Testis (tissue), 2 donors: ENCODE measurements at regions not wholly inside any gene's neighbourhood (a gene's known extent, or its start where the extent isn't known, plus 50 kb on each side); places are given as distances from the start of the nearest gene placed in this dataset.

ENCODE experiments used
- DNase-seq: peaks from one replicate; pipeline ENCODE4 v3.0.0-alpha.2; 2019
- H3K27ac ChIP-seq, 2 donors: fragments of 200-600 bp; sonication (generic); one replicate each; pipeline ENCODE4 v1.5.1; 2019
- H3K27me3 ChIP-seq: fragments of 200-600 bp; sonication (generic); one replicate; pipeline ENCODE4 v1.5.1; 2019
- H3K36me3 ChIP-seq: fragments of 200-600 bp; sonication (generic); one replicate; pipeline ENCODE4 v1.5.1; 2017; ENCODE audit warnings: low read depth; ENCODE audit errors: missing control alignments
- H3K4me1 ChIP-seq: fragments of 200-600 bp; sonication (generic); one replicate; pipeline ENCODE4 v1.5.1; 2019
- H3K4me3 ChIP-seq, 2 donors: fragments of 200-600 bp; sonication (generic); one replicate each; pipeline ENCODE4 v1.5.1; 2017 to 2019
- H3K9me3 ChIP-seq: fragments of 200-600 bp; sonication (generic); one replicate; pipeline ENCODE4 v1.5.1; 2017
- CTCF ChIP-seq, 3 experiments: fragments of 450-650 bp in 2 of 3; fragments of 200-600 bp in 1 of 3; sonication (generic) in 1 of 3; IDR thresholded peaks; one replicate each; pipeline ENCODE4 v1.5.1; 2016 to 2019; ENCODE audit warnings: antibody characterized with exemption in 3 of 3, mild to moderate bottlenecking in 2 of 3, moderate library complexity in 1 of 3
- POLR2A ChIP-seq: fragments of 450-650 bp; IDR thresholded peaks from one replicate; pipeline ENCODE4 v1.6.1; 2017; ENCODE audit warnings: antibody characterized with exemption, mild to moderate bottlenecking, moderate library complexity
- WGBS, 2 donors: methylation state at CpG; one replicate each; pipeline ENCODE4 v1.1.5; 2018; 5-methylcytosine and 5-hydroxymethylcytosine counted together
- intact Hi-C: fragments of 100-400 bp; cut with DNase I; formaldehyde crosslinking; loops from one replicate; pipeline ENCODE4 v1.15.1; 2023; ENCODE audit warnings: low total_unique reads

DNA sequence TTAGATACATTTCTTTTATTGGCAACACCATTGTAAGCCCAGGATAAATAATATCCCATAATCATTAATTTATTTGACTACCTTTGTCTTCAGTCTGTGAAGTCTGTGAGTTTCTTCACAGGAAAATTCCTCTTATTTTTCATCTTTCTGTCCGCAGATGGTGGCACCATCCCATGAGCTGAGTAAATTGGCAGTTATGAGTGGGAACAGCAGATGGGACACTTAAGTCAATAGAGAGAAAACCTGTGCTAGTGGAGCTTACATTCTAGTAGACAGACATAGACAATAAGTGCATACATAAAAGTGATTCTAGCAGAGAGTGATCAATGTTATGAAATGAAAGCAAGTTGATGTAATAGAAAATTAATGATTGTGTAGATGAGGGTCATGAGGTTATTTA, 638.2 kb upstream of the MIR17HG start:
- no peak for TF ChIP-seq POLR2A
- no peak for TF ChIP-seq CTCF (IDR thresholded peaks at IDR 0.05)
- Histone ChIP-seq H3K27me3 (no peaks in the 10 kb centered on the region), H3K4me1 (no peaks in the 10 kb centered on the region), H3K9me3 (no peaks in the 10 kb centered on the region), H3K36me3 (no peaks in the 10 kb centered on the region), H3K27ac (no peak overlapping the region), H3K4me3 (no peak overlapping the region)
- intact Hi-C loops, result no loop called here
- WGBS, 2 donors, result 95 to 96% methylated on average over 1 of the region's 1 CpG
- no peak for DNase-seq

GRCh38 chr13:90710164-90710759, 637.2 kb upstream of the MIR17HG start:
- intact Hi-C loops, result no loop called here

GRCh38 chr13:90713441-90714133, 633.9 kb upstream of the MIR17HG start:
- TF ChIP-seq POLR2A, result no peak
- TF ChIP-seq CTCF (IDR thresholded peaks at IDR 0.05), result no peak
- intact Hi-C loops, result no loop called here
- Histone ChIP-seq H3K9me3 (no peaks in the 10 kb centered on the region), H3K36me3 (no peaks in the 10 kb centered on the region), H3K4me1 (no peaks in the 10 kb centered on the region), H3K27ac (no peak overlapping the region), H3K27me3 (no peaks in the 10 kb centered on the region), H3K4me3 (no peak overlapping the region)
- DNase-seq, result no peak
- 87 to 89% methylated on average over 4 of the region's 4 CpGs for WGBS, 2 donors

More at GRCh38 chr13:90710164-90710759, 637.2 kb upstream of the MIR17HG start:
- DNase-seq, result no peak
- H3K4me3 ChIP-seq, result no peak overlapping the region
- H3K27me3 ChIP-seq, result no peaks in the 10 kb centered on the region
- no peaks in the 10 kb centered on the region for H3K9me3 ChIP-seq
- no peak overlapping the region for H3K27ac ChIP-seq
- no peaks in the 10 kb centered on the region for H3K4me1 ChIP-seq
- 82 to 86% methylated on average over 5 of the region's 5 CpGs for WGBS, 2 donors
- TF ChIP-seq CTCF (IDR thresholded peaks at IDR 0.05) (no peak), POLR2A (no peak)
- no peaks in the 10 kb centered on the region for H3K36me3 ChIP-seq

GRCh38 chr13:90715485-90715884, 632.0 kb upstream of the MIR17HG start:
- no peaks in the 10 kb centered on the region for H3K36me3 ChIP-seq
- H3K9me3 ChIP-seq, result no peaks in the 10 kb centered on the region
- H3K4me3 ChIP-seq, result no peak overlapping the region
- WGBS, 2 donors, result 25 to 42% methylated on average over 1 of the region's 1 CpG
- H3K4me1 ChIP-seq, result no peaks in the 10 kb centered on the region
- H3K27me3 ChIP-seq, result no peaks in the 10 kb centered on the region
- intact Hi-C loops, result no loop called here
- no peak overlapping the region for H3K27ac ChIP-seq
- TF ChIP-seq POLR2A (no peak), CTCF (IDR thresholded peaks at IDR 0.05) (no peak)
- DNase-seq, result no peak

DNA sequence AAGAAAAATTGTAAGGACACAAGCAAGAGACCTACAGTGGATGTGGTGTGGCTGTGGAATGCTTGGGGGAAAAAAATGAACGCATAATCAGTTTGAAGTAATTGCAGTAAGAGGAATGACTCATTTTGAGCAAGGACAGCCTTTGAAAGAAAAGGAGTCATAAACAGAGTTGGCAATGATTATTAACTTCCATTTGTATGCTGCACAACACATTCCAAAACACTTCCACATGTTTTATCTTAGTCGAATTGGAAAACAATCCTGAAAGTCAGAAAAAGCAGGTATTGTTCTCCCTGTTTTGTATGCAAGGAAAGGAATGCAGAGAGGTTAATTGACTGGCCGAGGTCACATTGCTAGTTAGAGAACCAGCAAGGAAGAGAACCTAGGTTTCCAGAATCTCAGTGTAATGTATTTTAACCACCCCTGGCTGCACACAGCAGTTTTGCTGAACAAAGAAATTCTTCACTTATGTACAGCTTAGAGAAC, 630.0 kb upstream of the MIR17HG start:
- H3K27ac ChIP-seq, result no peak overlapping the region
- H3K27me3 ChIP-seq, result no peaks in the 10 kb centered on the region
- WGBS, 2 donors, result 20 to 33% methylated on average over 3 of the region's 3 CpGs
- H3K36me3 ChIP-seq, result no peaks in the 10 kb centered on the region
- no peak overlapping the region for H3K4me3 ChIP-seq
- no peaks in the 10 kb centered on the region for H3K4me1 ChIP-seq
- H3K9me3 ChIP-seq, result no peaks in the 10 kb centered on the region
- no peak for TF ChIP-seq POLR2A
- no peak for TF ChIP-seq CTCF (IDR thresholded peaks at IDR 0.05)
- intact Hi-C loops, result no loop called here
- DNase-seq, result no peak
